SU-DHL-6 (cell line): ENCODE measurements at regions not wholly inside any gene's neighbourhood (a gene's known extent, or its start where the extent isn't known, plus 50 kb on each side); places are given as distances from the start of the nearest gene placed in this dataset.
A peak's percentile ranks its signal among the peaks of the same experiment; 100 is the strongest.

Source experiments
- H2AFZ ChIP-seq: fragments of 200-600 bp; sonication (generic); 2 replicates; pipeline ENCODE4 v1.6.1; 2014; ENCODE audit warnings: low read depth, mild to moderate bottlenecking, moderate library complexity, mixed read lengths, antibody characterized with exemption, low read length; ENCODE audit not compliant: severe bottlenecking
- H3F3A ChIP-seq: fragments of 200-600 bp; shearing (Covaris generic); 2 replicates; pipeline ENCODE4 v1.6.0; 2016; ENCODE audit warnings: antibody characterized with exemption, mild to moderate bottlenecking; ENCODE audit not compliant: insufficient read depth
- H3K27ac ChIP-seq: fragments of 200-600 bp; sonication (generic); 2 replicates; pipeline ENCODE4 v1.5.1; 2016; ENCODE audit warnings: low read depth, mild to moderate bottlenecking, low read length, moderate library complexity, mixed read lengths
- H3K27me3 ChIP-seq: fragments of 200-600 bp; sonication (generic), shearing (Covaris generic); 2 replicates; pipeline ENCODE4 v1.6.0; 2014; ENCODE audit warnings: mild to moderate bottlenecking, low read length
- H3K36me3 ChIP-seq: fragments of 200-600 bp; sonication (generic); 2 replicates; pipeline ENCODE4 v1.6.1; 2014; ENCODE audit warnings: mild to moderate bottlenecking, low read length, mixed read lengths
- H3K4me2 ChIP-seq: fragments of 300-600, 200-600 bp; shearing (Covaris generic), sonication (generic); 2 replicates; pipeline ENCODE4 v1.6.0; 2014; ENCODE audit warnings: low read length, low read depth, mild to moderate bottlenecking; ENCODE audit not compliant: poor library complexity, severe bottlenecking
- H3K4me3 ChIP-seq: fragments of 200-600 bp; sonication (generic); 2 replicates; pipeline ENCODE4 v1.5.1; 2014; ENCODE audit warnings: antibody characterized with exemption, low read length, mild to moderate bottlenecking, mixed read lengths; ENCODE audit not compliant: insufficient read depth, poor library complexity, severe bottlenecking
- H3K79me2 ChIP-seq: fragments of 200-600 bp; sonication (generic); 2 replicates; pipeline ENCODE4 v1.6.1; 2014; ENCODE audit warnings: mild to moderate bottlenecking, low read length, moderate library complexity; ENCODE audit not compliant: insufficient read depth
- H3K9ac ChIP-seq: fragments of 200-600 bp; sonication (generic); 2 replicates; pipeline ENCODE4 v1.7.0; 2014; ENCODE audit warnings: mild to moderate bottlenecking, low read length
- H3K9me2 ChIP-seq: fragments of 200-600 bp; sonication (generic); replicated peaks from 2 replicates; pipeline ENCODE4 v1.6.1; 2014; ENCODE audit warnings: low read length; ENCODE audit not compliant: insufficient read depth
- H3K9me3 ChIP-seq: fragments of 200-600 bp; sonication (generic); 2 replicates; pipeline ENCODE4 v1.6.1; 2014; ENCODE audit warnings: low read length, mixed read lengths; ENCODE audit not compliant: insufficient read depth
- H4K20me1 ChIP-seq: fragments of 200-600 bp; sonication (generic); 2 replicates; pipeline ENCODE4 v1.6.1; 2014; ENCODE audit warnings: low read depth, mild to moderate bottlenecking, antibody characterized with exemption, low read length, moderate library complexity, mixed read lengths
- CTCF ChIP-seq: fragments of 200-600 bp; sonication (generic); IDR thresholded peaks from one replicate; pipeline ENCODE4 v1.5.1; 2017; ENCODE audit warnings: antibody characterized with exemption, mild to moderate bottlenecking, low read length, moderate library complexity; ENCODE audit not compliant: insufficient read depth, poor library complexity, severe bottlenecking
- EZH2phosphoT487 ChIP-seq: fragments of 200-600 bp; sonication (generic), shearing (Covaris generic); conservative IDR thresholded peaks from 2 replicates; pipeline ENCODE4 v1.6.1; 2018; ENCODE audit warnings: mild to moderate bottlenecking, antibody characterized with exemption, low read length, moderate library complexity, mixed read lengths

- no peak overlapping the region for H2AFZ ChIP-seq
- H3K79me2 ChIP-seq: no peaks in the 10 kb centered on the region
- H3K4me3 ChIP-seq: no peak overlapping the region
- H3K36me3 ChIP-seq: no peaks in the 10 kb centered on the region
- peaks cover 22% of the 10 kb centered on the region for H3F3A ChIP-seq
- H4K20me1 ChIP-seq: no peaks in the 10 kb centered on the region
- peak overlapping the region; percentile 64 for H3K4me2 ChIP-seq
- no peaks in the 10 kb centered on the region for H3K27me3 ChIP-seq
- H3K9ac ChIP-seq: no peak overlapping the region
- no peaks in the 10 kb centered on the region for H3K9me2 ChIP-seq
- no peaks in the 10 kb centered on the region for H3K9me3 ChIP-seq
- no peak for TF ChIP-seq EZH2phosphoT487
- peak; percentile 22 for TF ChIP-seq CTCF
- H3K27ac ChIP-seq: no peak overlapping the region
Observed at GRCh38 chr6:157762636-157763035, 60.4 kb upstream of the SNX9 start.

GRCh38 chr6:157763129-157763903 lies 59.7 kb upstream of the SNX9 start:
- no peaks in the 10 kb centered on the region for H4K20me1 ChIP-seq
- H2AFZ ChIP-seq: no peak overlapping the region
- H3K36me3 ChIP-seq: no peaks in the 10 kb centered on the region
- no peaks in the 10 kb centered on the region for H3K79me2 ChIP-seq
- H3K27ac ChIP-seq: peak overlapping the region; percentile 84
- H3K9me2 ChIP-seq: no peaks in the 10 kb centered on the region
- H3K9ac ChIP-seq: no peak overlapping the region
- H3K4me3 ChIP-seq: peak overlapping the region; percentile 6
- peak overlapping the region; percentile 64 for H3K4me2 ChIP-seq
- TF ChIP-seq EZH2phosphoT487 (no peak), CTCF (no peak)
- H3F3A ChIP-seq: peaks cover 22% of the 10 kb centered on the region
- no peaks in the 10 kb centered on the region for H3K27me3 ChIP-seq
- no peaks in the 10 kb centered on the region for H3K9me3 ChIP-seq

- H2AFZ ChIP-seq: no peak overlapping the region
- no peaks in the 10 kb centered on the region for H3K36me3 ChIP-seq
- H3K4me3 ChIP-seq: peak overlapping the region; percentile 23
- peaks cover 22% of the 10 kb centered on the region for H3F3A ChIP-seq
- no peaks in the 10 kb centered on the region for H3K9me3 ChIP-seq
- TF ChIP-seq CTCF (no peak), EZH2phosphoT487 (no peak)
- H3K4me2 ChIP-seq: peak overlapping the region; percentile 64
- H3K27ac ChIP-seq: peak overlapping the region; percentile 84
- no peak overlapping the region for H3K9ac ChIP-seq
- H3K79me2 ChIP-seq: no peaks in the 10 kb centered on the region
- H3K27me3 ChIP-seq: no peaks in the 10 kb centered on the region
- no peaks in the 10 kb centered on the region for H4K20me1 ChIP-seq
- H3K9me2 ChIP-seq: no peaks in the 10 kb centered on the region
Observed at GRCh38 chr6:157763904-157764177, 59.2 kb upstream of the SNX9 start.
